Tibial artery (tissue), 4 donors: ENCODE measurements at regions not wholly inside any gene's neighbourhood (a gene's known extent, or its start where the extent isn't known, plus 50 kb on each side); places are given as distances from the start of the nearest gene placed in this dataset.
"Not testable (repeated sequence)": the region's sequence is repeated elsewhere in the genome, so short reads cannot be mapped to it uniquely, and the experiment has no call there.

ENCODE experiments used
- DNase-seq, 2 donors: peaks; one replicate each; pipeline ENCODE4 v3.0.0-alpha.2; 2019
- H3K27ac ChIP-seq, 2 donors: fragments of 200-600 bp; sonication (generic) in 1 of 2; 1 replicate in 1 of 2; 2 replicates in 1 of 2; pipeline ENCODE4 v1.5.1; 2018 to 2019; ENCODE audit warnings: mild to moderate bottlenecking in 1 of 2
- H3K27me3 ChIP-seq, 2 donors: fragments of 200-600 bp; sonication (generic) in 1 of 2; one replicate each; pipeline versions ENCODE4 v1.5.1 to v1.6.0; 2016 to 2019
- H3K36me3 ChIP-seq, 3 donors: fragments of 200-600 bp; sonication (generic) in 2 of 3; one replicate each; pipeline ENCODE4 v1.5.1; 2016 to 2019; ENCODE audit warnings: mild to moderate bottlenecking in 2 of 3
- H3K4me1 ChIP-seq, 4 donors: fragments of 200-600 bp; sonication (generic) in 2 of 4; 1 replicate in 3 of 4; 2 replicates in 1 of 4; pipeline ENCODE4 v1.5.1; 2016 to 2019
- H3K4me3 ChIP-seq, 2 donors: fragments of 200-600 bp; sonication (generic) in 1 of 2; 1 replicate in 1 of 2; 2 replicates in 1 of 2; pipeline ENCODE4 v1.5.1; 2018 to 2019; ENCODE audit warnings: mild to moderate bottlenecking in 2 of 2
- H3K9me3 ChIP-seq, 3 donors: fragments of 200-600 bp; sonication (generic) in 1 of 3; one replicate each; pipeline ENCODE4 v1.5.1; 2016 to 2019
- CTCF ChIP-seq, 2 experiments: fragments of 200-600 bp in 1 of 2; fragments of 450-650 bp in 1 of 2; IDR thresholded peaks; one replicate each; pipeline ENCODE4 v1.5.1; 2017 to 2019; ENCODE audit warnings: antibody characterized with exemption in 2 of 2, mild to moderate bottlenecking in 1 of 2, moderate library complexity in 1 of 2
- intact Hi-C: fragments of 100-400 bp; cut with DNase I; formaldehyde crosslinking; loops from one replicate; pipeline ENCODE4 v1.15.0; 2023; ENCODE audit warnings: low total_unique reads

DNA sequence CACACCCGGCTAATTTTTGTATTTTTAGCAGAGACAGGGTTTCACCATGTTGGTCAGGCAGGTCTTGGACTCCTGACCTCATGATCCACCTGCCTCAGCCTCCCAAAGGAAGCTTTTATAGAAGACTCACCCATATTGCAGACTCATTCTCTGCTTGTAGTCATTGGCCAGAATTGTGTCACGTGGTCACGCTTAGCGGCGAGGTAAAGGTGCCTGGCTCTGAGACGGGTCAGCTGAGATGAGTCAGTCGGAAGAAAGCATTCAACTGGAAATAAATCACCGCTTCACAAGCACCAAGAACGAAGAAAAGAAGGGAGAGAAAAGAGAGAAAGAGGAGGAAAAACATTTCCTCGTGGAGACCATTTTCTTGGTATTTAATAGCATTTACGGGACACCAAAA, 218.8 kb upstream of the NOCT start:
- no peak overlapping the region for H3K4me3 ChIP-seq
- no peaks in the 10 kb centered on the region for H3K9me3 ChIP-seq
- H3K4me1 ChIP-seq, result no peaks in the 10 kb centered on the region
- no peaks in the 10 kb centered on the region for H3K27me3 ChIP-seq
- no peak for TF ChIP-seq CTCF (IDR thresholded peaks at IDR 0.05)
- no peak overlapping the region for H3K27ac ChIP-seq
- no peaks in the 10 kb centered on the region for H3K36me3 ChIP-seq
- no peak for DNase-seq
- intact Hi-C loops, result no loop called here

GRCh38 chr4:138790706-138791340, 224.8 kb upstream of the NOCT start:
- intact Hi-C loops, result no loop called here
- H3K4me3 ChIP-seq, result no peak overlapping the region
- H3K4me1 ChIP-seq, result no peaks in the 10 kb centered on the region
- no peaks in the 10 kb centered on the region for H3K27me3 ChIP-seq
- no peak for TF ChIP-seq CTCF (IDR thresholded peaks at IDR 0.05)
- H3K36me3 ChIP-seq, result no peaks in the 10 kb centered on the region
- no peak for DNase-seq
- H3K9me3 ChIP-seq, result no peaks in the 10 kb centered on the region
- no peak overlapping the region for H3K27ac ChIP-seq

- H3K4me1 ChIP-seq, result no peaks in the 10 kb centered on the region
- H3K36me3 ChIP-seq, result no peaks in the 10 kb centered on the region
- intact Hi-C loops, result no loop called here
- H3K27ac ChIP-seq, result no peak overlapping the region
- DNase-seq, result no peak
- no peaks in the 10 kb centered on the region for H3K9me3 ChIP-seq
- H3K4me3 ChIP-seq, result no peak overlapping the region
- H3K27me3 ChIP-seq, result no peaks in the 10 kb centered on the region
- no peak for TF ChIP-seq CTCF (IDR thresholded peaks at IDR 0.05)
Observed at GRCh38 chr4:138789796-138790195, 225.8 kb upstream of the NOCT start.

DNA sequence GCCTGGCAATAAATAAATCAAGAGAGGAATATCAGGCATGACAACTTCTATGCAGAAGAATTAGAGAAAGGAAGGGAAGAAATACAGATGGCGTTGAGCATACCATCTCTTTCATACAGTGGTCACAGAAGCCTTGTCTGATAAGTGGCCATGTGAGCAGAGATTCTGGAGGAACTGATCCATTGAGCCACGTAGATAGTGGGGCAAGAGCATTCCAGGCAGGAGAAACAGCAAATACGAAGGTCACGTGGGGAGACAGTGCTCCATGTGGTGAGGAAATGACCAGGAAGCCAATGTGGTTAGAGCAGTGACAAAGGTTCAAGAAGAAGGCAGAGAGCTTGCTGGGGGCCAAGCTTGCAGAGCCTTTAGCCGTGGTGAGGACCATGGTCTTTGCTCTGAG, 226.7 kb upstream of the NOCT start:
- intact Hi-C loops, result no loop called here
- no peak overlapping the region for H3K4me3 ChIP-seq
- no peak for TF ChIP-seq CTCF (IDR thresholded peaks at IDR 0.05)
- no peak for DNase-seq
- H3K4me1 ChIP-seq, result no peaks in the 10 kb centered on the region
- H3K9me3 ChIP-seq, result no peaks in the 10 kb centered on the region
- H3K36me3 ChIP-seq, result no peaks in the 10 kb centered on the region
- H3K27me3 ChIP-seq, result no peaks in the 10 kb centered on the region
- H3K27ac ChIP-seq, result no peak overlapping the region

- Histone ChIP-seq H3K4me3 (no peak overlapping the region), H3K27ac (no peak overlapping the region), H3K9me3 (no peaks in the 10 kb centered on the region), H3K36me3 (no peaks in the 10 kb centered on the region), H3K27me3 (no peaks in the 10 kb centered on the region), H3K4me1 (no peaks in the 10 kb centered on the region)
- intact Hi-C loops, result no loop called here
- DNase-seq, result no peak
- TF ChIP-seq CTCF (IDR thresholded peaks at IDR 0.05), result no peak
Observed at GRCh38 chr4:138788267-138788790, 227.3 kb upstream of the NOCT start.

- intact Hi-C loops, result not testable (repeated sequence)
Observed at GRCh38 chr4:138779761-138780160, 235.8 kb upstream of the NOCT start.

More at GRCh38 chr4:138779761-138780160, 235.8 kb upstream of the NOCT start:
- H3K27ac ChIP-seq, H3K4me3 ChIP-seq, H3K27me3 ChIP-seq, H3K9me3 ChIP-seq, H3K36me3 ChIP-seq, DNase-seq, H3K4me1 ChIP-seq: not testable (repeated sequence)
